OCI-LY1 (cell line): ENCODE measurements at regions not wholly inside any gene's neighbourhood (a gene's known extent, or its start where the extent isn't known, plus 50 kb on each side); places are given as distances from the start of the nearest gene placed in this dataset.

Source experiments
- H2AFZ ChIP-seq: fragments of 200-600 bp; sonication (generic), shearing (Covaris generic); 2 replicates; pipeline ENCODE4 v1.6.0; 2014; ENCODE audit warnings: antibody characterized with exemption, mild to moderate bottlenecking, low read length
- H3F3A ChIP-seq: fragments of 200-600 bp; sonication (generic), shearing (Covaris generic); 2 replicates; pipeline ENCODE4 v1.6.0; 2014; ENCODE audit warnings: mild to moderate bottlenecking, antibody characterized with exemption, low read length, moderate library complexity; ENCODE audit not compliant: insufficient read depth
- H3K27ac ChIP-seq: fragments of 200-600 bp; sonication (generic); 2 replicates; pipeline ENCODE4 v1.5.1; 2014; ENCODE audit warnings: low read length, mixed run types, mild to moderate bottlenecking, low read depth; ENCODE audit not compliant: poor library complexity, severe bottlenecking
- H3K27me3 ChIP-seq: fragments of 200-600 bp; sonication (generic); 2 replicates; pipeline ENCODE4 v1.6.0; 2014; ENCODE audit warnings: antibody characterized with exemption, mild to moderate bottlenecking, low read length, moderate library complexity; ENCODE audit not compliant: insufficient read depth
- H3K36me3 ChIP-seq: fragments of 200-600 bp; sonication (generic); 2 replicates; pipeline ENCODE4 v1.6.1; 2014; ENCODE audit warnings: mild to moderate bottlenecking, antibody characterized with exemption, low read length, moderate library complexity, mixed read lengths; ENCODE audit not compliant: insufficient read depth
- H3K4me1 ChIP-seq: fragments of 200-600 bp; sonication (generic); 2 replicates; pipeline ENCODE4 v1.5.1; 2014; ENCODE audit warnings: mild to moderate bottlenecking, low read length, moderate library complexity; ENCODE audit not compliant: insufficient read depth, severe bottlenecking
- H3K4me2 ChIP-seq: fragments of 200-600 bp; sonication (generic), shearing (Covaris generic); 2 replicates; pipeline ENCODE4 v1.6.1; 2014; ENCODE audit warnings: low read length
- H3K4me3 ChIP-seq: fragments of 200-600 bp; sonication (generic); 2 replicates; pipeline ENCODE4 v1.5.1; 2014; ENCODE audit warnings: low read length, low read depth, mild to moderate bottlenecking, mixed read lengths; ENCODE audit not compliant: poor library complexity, severe bottlenecking
- H3K79me2 ChIP-seq: fragments of 200-600 bp; shearing (Covaris generic); 2 replicates; pipeline ENCODE4 v1.6.1; 2016; ENCODE audit warnings: mixed run types, low read length, mixed read lengths; ENCODE audit not compliant: insufficient read depth
- H3K9ac ChIP-seq: fragments of 200-600 bp; sonication (generic), shearing (Covaris generic); 2 replicates; pipeline ENCODE4 v1.6.1; 2014; ENCODE audit warnings: mild to moderate bottlenecking, low read length, mixed read lengths
- H3K9me2 ChIP-seq: fragments of 200-600 bp; sonication (generic), shearing (Covaris generic); 2 replicates; pipeline ENCODE4 v1.6.1; 2014; ENCODE audit warnings: low read depth, mild to moderate bottlenecking, low read length, mixed read lengths
- H3K9me3 ChIP-seq: fragments of 200-600 bp; shearing (Covaris generic); 2 replicates; pipeline ENCODE4 v1.6.1; 2014; ENCODE audit warnings: low read length, mixed read lengths
- H4K20me1 ChIP-seq: fragments of 200-600 bp; sonication (generic), shearing (Covaris generic); 2 replicates; pipeline ENCODE4 v1.6.0; 2016; ENCODE audit warnings: mild to moderate bottlenecking, low read length; ENCODE audit not compliant: insufficient read depth
- EZH2 ChIP-seq: fragments of 200-600 bp; sonication (generic), shearing (Covaris generic); IDR thresholded peaks from 2 replicates; pipeline ENCODE4 v1.8.0; 2017; ENCODE audit warnings: borderline replicate concordance, mixed run types, mild to moderate bottlenecking, antibody characterized with exemption, low read length, moderate library complexity, mixed read lengths
- TF ChIP-seq, protein P1 (sequence below): fragments of 200-600 bp; sonication (generic), shearing (Covaris generic); IDR thresholded peaks from 2 replicates; pipeline ENCODE4 v1.5.1; 2017; ENCODE audit warnings: mild to moderate bottlenecking, antibody characterized with exemption, low read length, moderate library complexity, mixed read lengths

DNA sequence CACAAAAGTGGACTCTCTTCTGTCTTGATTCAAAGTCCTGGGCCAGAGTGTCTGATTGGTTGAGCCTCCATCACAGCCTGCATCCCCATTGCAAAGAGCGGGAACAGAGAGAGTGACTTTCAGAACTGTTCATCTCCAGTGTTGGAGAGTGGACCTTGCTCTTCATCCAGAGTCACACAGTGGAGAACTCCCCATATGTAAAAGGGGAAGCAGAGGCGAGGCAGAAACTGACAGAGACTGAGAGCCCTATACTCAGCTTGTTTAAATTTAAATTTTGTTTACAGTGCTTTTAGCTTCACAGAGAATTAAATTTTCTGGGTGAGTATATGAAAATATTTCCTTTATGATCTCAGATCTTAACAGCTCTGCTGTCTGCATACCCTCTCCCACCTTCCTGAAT, 70.0 kb upstream of the SSBP2 start:
- Histone ChIP-seq H4K20me1 (no peaks in the 10 kb centered on the region), H3K27ac (no peak overlapping the region), H3F3A (no peaks in the 10 kb centered on the region), H3K4me2 (no peak overlapping the region), H3K9me3 (no peaks in the 10 kb centered on the region), H3K36me3 (no peaks in the 10 kb centered on the region), H3K9me2 (no peaks in the 10 kb centered on the region), H2AFZ (no peak overlapping the region), H3K4me3 (no peak overlapping the region), H3K9ac (no peak overlapping the region), H3K4me1 (no peaks in the 10 kb centered on the region), H3K27me3 (no peaks in the 10 kb centered on the region), H3K79me2 (no peaks in the 10 kb centered on the region)
- TF ChIP-seq EZH2, result no peak
- TF ChIP-seq, protein P1, sequence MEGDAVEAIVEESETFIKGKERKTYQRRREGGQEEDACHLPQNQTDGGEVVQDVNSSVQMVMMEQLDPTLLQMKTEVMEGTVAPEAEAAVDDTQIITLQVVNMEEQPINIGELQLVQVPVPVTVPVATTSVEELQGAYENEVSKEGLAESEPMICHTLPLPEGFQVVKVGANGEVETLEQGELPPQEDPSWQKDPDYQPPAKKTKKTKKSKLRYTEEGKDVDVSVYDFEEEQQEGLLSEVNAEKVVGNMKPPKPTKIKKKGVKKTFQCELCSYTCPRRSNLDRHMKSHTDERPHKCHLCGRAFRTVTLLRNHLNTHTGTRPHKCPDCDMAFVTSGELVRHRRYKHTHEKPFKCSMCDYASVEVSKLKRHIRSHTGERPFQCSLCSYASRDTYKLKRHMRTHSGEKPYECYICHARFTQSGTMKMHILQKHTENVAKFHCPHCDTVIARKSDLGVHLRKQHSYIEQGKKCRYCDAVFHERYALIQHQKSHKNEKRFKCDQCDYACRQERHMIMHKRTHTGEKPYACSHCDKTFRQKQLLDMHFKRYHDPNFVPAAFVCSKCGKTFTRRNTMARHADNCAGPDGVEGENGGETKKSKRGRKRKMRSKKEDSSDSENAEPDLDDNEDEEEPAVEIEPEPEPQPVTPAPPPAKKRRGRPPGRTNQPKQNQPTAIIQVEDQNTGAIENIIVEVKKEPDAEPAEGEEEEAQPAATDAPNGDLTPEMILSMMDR, result no peak

DNA sequence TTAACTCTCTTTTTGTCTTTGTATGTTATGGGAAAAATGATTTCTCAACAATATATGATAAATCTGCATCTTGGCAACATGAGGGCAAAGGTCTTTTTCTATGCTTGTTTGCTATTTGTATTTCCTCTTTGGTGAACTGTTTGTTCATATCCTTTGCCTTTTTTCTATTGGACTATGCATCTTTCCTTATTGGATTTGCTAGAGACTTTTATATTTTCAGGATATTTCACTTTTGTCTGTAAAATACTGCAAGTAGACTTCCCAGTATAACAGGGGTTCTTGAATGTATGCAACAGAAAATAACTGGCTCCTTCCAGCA, 69.4 kb upstream of the SSBP2 start:
- Histone ChIP-seq H3K4me1 (no peaks in the 10 kb centered on the region), H3K36me3 (no peaks in the 10 kb centered on the region), H2AFZ (no peak overlapping the region), H3K9me2 (no peaks in the 10 kb centered on the region), H3K27me3 (no peaks in the 10 kb centered on the region), H4K20me1 (no peaks in the 10 kb centered on the region), H3K79me2 (no peaks in the 10 kb centered on the region), H3F3A (no peaks in the 10 kb centered on the region; the same call in 1 of the 2 replicates), H3K9ac (no peak overlapping the region), H3K27ac (no peak overlapping the region), H3K9me3 (no peaks in the 10 kb centered on the region), H3K4me2 (no peak overlapping the region), H3K4me3 (no peak overlapping the region)
- TF ChIP-seq, protein P1, result no peak
- TF ChIP-seq EZH2, result no peak

DNA sequence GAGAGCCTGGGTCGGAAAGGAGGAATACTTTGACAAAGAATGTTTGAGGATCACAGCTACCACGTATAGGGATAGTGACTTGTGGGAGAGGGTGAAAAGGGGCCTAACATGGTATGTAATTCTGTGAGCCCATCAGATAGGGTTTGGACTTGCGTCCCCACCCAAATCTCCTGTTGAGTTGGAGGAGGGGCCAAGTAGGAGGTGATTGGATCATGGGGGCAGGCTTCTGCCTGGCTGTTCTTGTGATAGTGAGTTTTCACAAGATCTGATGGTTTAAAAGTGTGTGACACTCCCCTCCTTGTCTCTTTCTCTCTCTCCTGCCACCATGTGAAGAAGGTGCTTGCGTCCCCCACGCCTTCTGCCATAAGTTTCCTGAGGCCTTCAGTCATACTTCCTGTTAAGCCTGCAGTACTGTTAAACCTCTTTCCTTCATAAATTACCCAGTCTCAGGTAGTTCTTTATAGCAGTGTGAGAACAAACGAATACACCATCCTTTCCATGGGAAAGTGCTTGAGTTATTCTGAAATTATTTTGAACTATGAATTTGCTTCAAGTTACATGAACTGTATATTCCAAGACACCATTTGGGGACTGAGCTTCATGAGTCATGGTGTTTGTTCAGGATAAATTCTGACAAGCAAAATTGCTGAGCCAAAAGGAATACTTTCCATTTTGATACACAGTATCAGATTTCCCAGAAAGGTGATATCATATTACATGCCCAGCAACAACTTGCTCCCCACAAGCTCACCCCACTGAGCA, 68.8 kb upstream of the SSBP2 start:
- Histone ChIP-seq H3K4me3 (no peak overlapping the region), H4K20me1 (no peaks in the 10 kb centered on the region), H2AFZ (no peak overlapping the region), H3K79me2 (no peaks in the 10 kb centered on the region), H3K9me2 (no peaks in the 10 kb centered on the region), H3F3A (no peaks in the 10 kb centered on the region; the same call in 1 of the 2 replicates), H3K27me3 (no peaks in the 10 kb centered on the region), H3K9me3 (no peaks in the 10 kb centered on the region), H3K36me3 (no peaks in the 10 kb centered on the region), H3K4me1 (no peaks in the 10 kb centered on the region), H3K4me2 (no peak overlapping the region), H3K9ac (no peak overlapping the region), H3K27ac (no peak overlapping the region)
- no peak for TF ChIP-seq EZH2
- TF ChIP-seq, protein P1, result no peak
